Natural killer cell (primary cell): ENCODE measurements at regions not wholly inside any gene's neighbourhood (a gene's known extent, or its start where the extent isn't known, plus 50 kb on each side); places are given as distances from the start of the nearest gene placed in this dataset.

Source experiments
- ATAC-seq, 3 donors: fragments of 150-1000 bp in 2 of 3; fragments of 200-7000 bp in 1 of 3; cut with Tn5 transposase; 1 replicate in 1 of 3; 2 replicates in 2 of 3; pipeline ENCODE4 v1.10.0; 2021; ENCODE audit warnings: mild to moderate bottlenecking in 2 of 3, moderate library complexity in 2 of 3
- DNase-seq, 2 donors: peaks; one replicate each; pipeline versions ENCODE4 v3.0.0 to v3.0.0-alpha.2; 2013 to 2021; ENCODE audit warnings: mixed read lengths in 1 of 2
- H3K27ac ChIP-seq: one replicate; pipeline ENCODE4 v1.5.1; 2013; ENCODE audit warnings: mild to moderate bottlenecking, low read length
- H3K27me3 ChIP-seq: one replicate; pipeline ENCODE4 v1.6.1; 2013; ENCODE audit warnings: low read length; ENCODE audit not compliant: control insufficient read depth, insufficient read depth
- H3K36me3 ChIP-seq: one replicate; pipeline ENCODE4 v1.6.1; 2013; ENCODE audit warnings: low read length; ENCODE audit not compliant: control insufficient read depth, insufficient read depth
- H3K4me1 ChIP-seq: one replicate; pipeline ENCODE4 v1.6.1; 2013; ENCODE audit warnings: low read length; ENCODE audit not compliant: control insufficient read depth, insufficient read depth
- H3K4me3 ChIP-seq: one replicate; pipeline ENCODE4 v1.5.1; 2013; ENCODE audit warnings: low read length
- H3K9me3 ChIP-seq: one replicate; pipeline ENCODE4 v1.6.1; 2013; ENCODE audit warnings: low read length; ENCODE audit not compliant: control insufficient read depth, insufficient read depth
- H3K27ac Mint-ChIP-seq, 2 donors: one replicate each; pipeline ENCODE4 v1.8.0; 2022; ENCODE audit warnings: mild to moderate bottlenecking in 2 of 2, mixed read lengths in 2 of 2, moderate library complexity in 1 of 2
- H3K27me3 Mint-ChIP-seq, 2 donors: one replicate each; pipeline ENCODE4 v1.8.0; 2022; ENCODE audit warnings: low read depth in 2 of 2, mixed read lengths in 2 of 2
- H3K36me3 Mint-ChIP-seq: one replicate; pipeline ENCODE4 v1.8.0; 2022; ENCODE audit warnings: mixed read lengths
- H3K4me1 Mint-ChIP-seq, 2 donors: one replicate each; pipeline ENCODE4 v1.8.0; 2022; ENCODE audit warnings: mixed read lengths in 2 of 2
- H3K4me3 Mint-ChIP-seq: one replicate; pipeline ENCODE4 v1.8.0; 2022; ENCODE audit warnings: mild to moderate bottlenecking, moderate library complexity, mixed read lengths
- H3K9me3 Mint-ChIP-seq, 2 donors: one replicate each; pipeline ENCODE4 v1.8.0; 2022; ENCODE audit warnings: mixed read lengths in 2 of 2
- CTCF ChIP-seq: fragments of 200-600 bp; IDR thresholded peaks from one replicate; pipeline ENCODE4 v1.8.0; 2022; ENCODE audit warnings: antibody characterized with exemption
- WGBS: methylation state at CpG from one replicate; pipeline ENCODE4 v1.1.7; 2013; ENCODE audit warnings: missing lambda C conversion rate; ENCODE audit not compliant: insufficient coverage; 5-methylcytosine and 5-hydroxymethylcytosine counted together
- intact Hi-C: fragments of 100-400 bp; cut with micrococcal nuclease; formaldehyde crosslinking; loops from one replicate; pipeline ENCODE4 v1.14.2; 2022

- H3K9me3 ChIP-seq: no peaks in the 10 kb centered on the region
- no peaks in the 10 kb centered on the region for H3K9me3 Mint-ChIP-seq
- intact Hi-C loops: no loop called here
- H3K4me1 ChIP-seq: no peaks in the 10 kb centered on the region
- no peaks in the 10 kb centered on the region for H3K4me1 Mint-ChIP-seq
- no peak for TF ChIP-seq CTCF
- WGBS: 97% methylated on average over 4 of the region's 4 CpGs
- no peak overlapping the region for H3K27ac ChIP-seq
- DNase-seq: no peak
- no peak overlapping the region for H3K4me3 Mint-ChIP-seq
- H3K27me3 Mint-ChIP-seq: no peaks in the 10 kb centered on the region
- H3K36me3 Mint-ChIP-seq: no peaks in the 10 kb centered on the region
- no peak for ATAC-seq
- H3K27ac Mint-ChIP-seq: no peak overlapping the region
- H3K4me3 ChIP-seq: no peak overlapping the region
- no peaks in the 10 kb centered on the region for H3K36me3 ChIP-seq
- H3K27me3 ChIP-seq: no peaks in the 10 kb centered on the region
Observed at GRCh38 chr7:76123316-76123715, 75.4 kb downstream of the MDH2 start.

- Histone ChIP-seq H3K27ac (no peak overlapping the region), H3K4me3 (no peak overlapping the region), H3K4me1 (no peaks in the 10 kb centered on the region), H3K36me3 (no peaks in the 10 kb centered on the region), H3K9me3 (no peaks in the 10 kb centered on the region), H3K27me3 (no peaks in the 10 kb centered on the region)
- Mint-ChIP-seq H3K27me3 (no peaks in the 10 kb centered on the region), H3K4me3 (no peak overlapping the region), H3K4me1 (peaks cover 0 to 5% of the 10 kb centered on the region in 2 donors), H3K36me3 (no peaks in the 10 kb centered on the region), H3K9me3 (no peaks in the 10 kb centered on the region), H3K27ac (no peak overlapping the region)
- intact Hi-C loops: no loop called here
- WGBS: no CpG with 5 or more reads among the region's 2 CpGs
- no peak for TF ChIP-seq CTCF
- ATAC-seq (no peak), DNase-seq (no peak)
Observed at GRCh38 chr7:76125560-76125959, 76.1 kb upstream of the SRRM3 start.

- Mint-ChIP-seq H3K4me1 (peaks cover 3 to 10% of the 10 kb centered on the region in 2 donors), H3K4me3 (no peak overlapping the region), H3K9me3 (no peaks in the 10 kb centered on the region), H3K27me3 (no peaks in the 10 kb centered on the region), H3K36me3 (no peaks in the 10 kb centered on the region), H3K27ac (no peak overlapping the region)
- H3K27ac ChIP-seq: no peak overlapping the region
- intact Hi-C loops: no loop called here
- WGBS: no CpG with 5 or more reads among the region's 4 CpGs
- H3K36me3 ChIP-seq: no peaks in the 10 kb centered on the region
- no peak overlapping the region for H3K4me3 ChIP-seq
- no peak for ATAC-seq
- no peaks in the 10 kb centered on the region for H3K9me3 ChIP-seq
- DNase-seq: no peak
- no peaks in the 10 kb centered on the region for H3K27me3 ChIP-seq
- no peaks in the 10 kb centered on the region for H3K4me1 ChIP-seq
- TF ChIP-seq CTCF: no peak
Observed at GRCh38 chr7:76126632-76127031, 75.1 kb upstream of the SRRM3 start.

GRCh38 chr7:76129366-76129765, 72.3 kb upstream of the SRRM3 start:
- DNase-seq: no peak
- Mint-ChIP-seq H3K4me1 (peaks cover 30 to 36% of the 10 kb centered on the region in 2 donors), H3K27ac (no peak overlapping the region), H3K27me3 (no peaks in the 10 kb centered on the region), H3K36me3 (no peaks in the 10 kb centered on the region), H3K9me3 (no peaks in the 10 kb centered on the region), H3K4me3 (no peak overlapping the region)
- intact Hi-C loops: no loop called here
- no peak for ATAC-seq
- Histone ChIP-seq H3K27ac (no peak overlapping the region), H3K4me3 (no peak overlapping the region), H3K4me1 (peaks cover 11% of the 10 kb centered on the region), H3K36me3 (no peaks in the 10 kb centered on the region), H3K27me3 (no peaks in the 10 kb centered on the region), H3K9me3 (no peaks in the 10 kb centered on the region)
- TF ChIP-seq CTCF: no peak
- 76% methylated on average over 5 of the region's 5 CpGs for WGBS
